AG08395 (cell line): ENCODE measurements at regions not wholly inside any gene's neighbourhood (a gene's known extent, or its start where the extent isn't known, plus 50 kb on each side); places are given as distances from the start of the nearest gene placed in this dataset.
"Not testable (repeated sequence)": the region's sequence is repeated elsewhere in the genome, so short reads cannot be mapped to it uniquely, and the experiment has no call there.

Source experiments
- DNase-seq: peaks from one replicate; pipeline ENCODE4 v3.0.0; 2012; ENCODE audit warnings: mixed read lengths, low spot score

DNA sequence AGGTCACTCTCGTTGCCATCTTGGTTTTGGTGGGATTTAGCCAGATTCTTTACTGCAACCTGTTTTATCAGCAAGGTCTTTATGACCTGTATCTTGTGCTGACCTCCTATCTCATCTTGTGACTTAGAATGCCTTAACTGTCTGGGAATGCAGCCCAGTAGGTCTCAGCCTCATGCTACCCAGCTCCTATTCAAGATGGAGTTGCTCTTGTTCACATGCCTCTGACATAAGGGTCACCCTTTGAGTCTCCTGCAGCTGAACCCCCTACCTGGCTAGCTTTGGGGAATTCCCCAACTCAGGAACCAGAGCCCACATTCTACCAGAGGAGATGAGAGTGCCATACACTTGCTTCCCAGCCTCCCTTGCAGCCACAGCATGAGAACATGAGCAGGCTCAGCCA is 123.0 kb upstream of the ARHGEF3 start:
- not testable (repeated sequence) for DNase-seq

DNA sequence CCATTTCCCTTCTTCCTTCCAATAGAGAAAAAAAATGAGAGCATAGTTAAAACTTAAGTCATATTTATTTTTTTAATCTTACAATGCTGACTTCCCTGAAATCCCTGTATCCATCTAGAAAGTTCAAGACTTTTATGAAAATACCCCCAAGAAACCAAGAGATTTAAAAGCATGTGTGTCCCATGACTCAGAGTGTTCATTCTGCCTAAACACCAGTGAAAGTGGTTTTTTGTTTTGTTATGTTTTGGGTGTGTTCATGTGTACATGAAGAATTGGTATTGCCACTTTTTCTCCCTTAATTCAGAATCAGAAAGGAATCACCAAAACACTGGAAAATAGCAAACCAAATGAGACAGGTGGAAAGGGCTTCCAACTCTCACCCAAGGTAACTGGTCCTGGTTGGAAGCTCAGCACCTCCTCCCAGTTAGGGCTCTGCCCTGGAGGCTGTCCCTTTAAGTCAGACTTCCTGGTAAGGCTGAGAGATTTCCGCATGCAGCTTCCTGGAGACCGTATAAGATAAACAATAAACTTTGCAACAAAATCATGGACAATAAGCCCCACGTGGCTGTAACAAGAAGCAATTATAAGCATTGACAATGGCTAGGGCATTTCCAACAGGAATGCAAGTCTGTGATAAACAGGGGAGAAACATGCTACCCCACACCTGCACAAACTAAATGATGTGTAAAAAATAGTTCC is 121.9 kb upstream of the ARHGEF3 start:
- peak; percentile 21 for DNase-seq

DNA sequence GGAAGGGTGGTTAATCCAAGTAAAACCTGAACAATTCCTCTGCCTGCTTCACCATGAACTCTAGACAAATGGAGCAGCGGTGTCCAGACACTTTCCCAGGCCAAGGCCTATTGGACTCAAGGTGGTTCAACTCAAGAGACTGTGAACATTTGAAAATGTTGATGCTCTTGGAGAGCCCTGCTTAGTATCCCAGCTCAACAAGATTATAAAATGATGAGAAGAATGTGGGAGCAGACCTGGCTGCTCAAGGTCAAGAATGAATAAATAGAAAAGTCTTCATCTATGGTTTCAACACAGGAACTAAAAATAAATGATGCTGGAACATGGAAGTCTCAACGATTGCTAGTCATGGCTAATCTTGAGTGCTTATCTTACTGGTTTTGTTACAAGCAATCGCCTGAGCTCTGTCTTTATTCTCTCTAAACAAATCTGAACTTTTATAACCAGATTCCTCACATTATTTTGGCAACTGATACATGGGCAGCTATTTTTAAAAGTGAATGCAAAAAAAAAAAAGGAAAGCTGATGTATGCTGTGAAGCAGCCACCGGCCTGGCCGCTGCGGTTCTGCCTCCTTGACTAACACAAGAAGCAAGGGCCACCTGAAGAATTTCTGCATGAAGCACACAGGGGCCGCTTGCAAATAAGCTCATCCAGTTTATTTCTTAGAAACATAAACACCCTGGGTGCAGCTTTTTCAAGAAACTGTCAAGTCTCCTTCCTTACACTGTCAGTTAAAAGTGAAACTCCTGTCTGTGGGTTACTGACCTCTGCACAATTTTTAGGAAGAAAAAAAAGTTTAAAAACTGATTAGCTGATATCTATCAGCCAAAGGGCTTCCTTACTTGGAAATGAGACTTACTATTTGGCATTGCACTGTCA is 120.1 kb upstream of the ARHGEF3 start:
- no peak for DNase-seq

DNA sequence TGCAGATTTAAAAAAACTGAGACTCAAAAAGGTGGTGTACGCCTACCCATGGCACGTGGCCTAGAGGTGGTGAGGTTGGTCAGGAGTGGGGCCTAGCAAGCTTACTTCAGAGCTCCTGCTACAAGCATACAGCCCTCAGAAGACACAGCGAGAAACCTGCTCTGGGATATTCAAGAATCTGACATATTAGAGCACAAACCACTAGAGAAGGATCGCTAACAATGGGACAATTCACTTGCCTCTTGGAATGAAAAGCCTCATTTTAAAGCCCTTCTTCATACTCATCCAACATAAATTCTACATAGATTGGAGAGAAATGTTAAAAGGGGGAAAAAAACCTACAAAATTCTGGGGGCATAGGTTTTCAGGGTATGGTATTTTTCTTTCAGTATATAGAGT is 118.0 kb upstream of the ARHGEF3 start:
- no peak for DNase-seq

DNA sequence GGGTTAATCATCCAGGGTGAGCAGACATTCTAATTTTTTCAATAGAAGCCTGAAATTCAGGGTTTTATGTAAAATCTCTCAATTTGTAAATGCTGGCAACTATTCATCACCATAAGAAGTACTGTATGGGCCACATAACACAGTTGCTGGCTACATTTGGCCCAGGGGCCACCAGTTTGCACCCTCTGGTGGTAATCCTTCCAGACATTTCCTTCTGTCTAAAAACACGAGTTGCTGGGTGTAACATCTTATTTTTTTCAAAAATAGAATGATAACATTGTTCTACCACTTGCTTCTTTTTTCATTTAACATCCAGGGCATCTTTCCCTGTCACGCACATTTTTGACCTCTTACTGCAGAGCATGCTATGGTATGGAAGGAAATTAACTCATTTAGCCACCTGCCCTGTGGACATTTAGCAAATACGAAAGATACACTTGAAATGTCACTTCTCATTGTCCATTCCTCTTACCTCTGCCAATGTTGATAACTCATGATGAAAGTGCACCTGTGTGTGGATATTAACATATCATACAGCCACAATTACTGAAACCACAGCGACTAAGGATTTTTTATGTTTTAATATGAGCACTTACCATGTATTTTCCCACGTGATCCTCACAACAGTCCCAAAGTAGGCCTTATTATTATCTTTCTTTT is 117.5 kb upstream of the ARHGEF3 start:
- DNase-seq = no peak

DNA sequence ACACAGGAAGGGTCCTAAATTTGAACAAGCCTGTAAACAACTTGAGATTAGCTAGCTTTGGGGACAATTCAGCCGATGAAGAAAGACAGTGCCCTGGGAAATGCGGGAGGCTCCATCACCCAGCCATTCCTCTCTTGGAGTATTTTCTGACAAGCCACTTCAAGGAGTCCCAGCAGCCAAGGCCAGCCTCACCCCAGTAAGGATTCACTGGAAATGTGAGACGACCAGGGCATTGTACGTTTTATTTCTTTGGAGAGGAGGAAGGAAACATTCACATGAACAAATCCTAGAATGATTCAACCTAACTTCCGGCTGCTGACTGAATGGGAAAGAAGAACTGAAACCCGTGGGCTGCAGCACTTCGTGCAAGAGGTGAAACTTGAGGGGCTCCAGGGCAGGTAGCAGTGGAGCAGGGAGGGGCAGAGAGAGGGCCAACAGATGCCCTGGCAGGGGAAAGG is 116.4 kb upstream of the ARHGEF3 start:
- DNase-seq = no peak

DNA sequence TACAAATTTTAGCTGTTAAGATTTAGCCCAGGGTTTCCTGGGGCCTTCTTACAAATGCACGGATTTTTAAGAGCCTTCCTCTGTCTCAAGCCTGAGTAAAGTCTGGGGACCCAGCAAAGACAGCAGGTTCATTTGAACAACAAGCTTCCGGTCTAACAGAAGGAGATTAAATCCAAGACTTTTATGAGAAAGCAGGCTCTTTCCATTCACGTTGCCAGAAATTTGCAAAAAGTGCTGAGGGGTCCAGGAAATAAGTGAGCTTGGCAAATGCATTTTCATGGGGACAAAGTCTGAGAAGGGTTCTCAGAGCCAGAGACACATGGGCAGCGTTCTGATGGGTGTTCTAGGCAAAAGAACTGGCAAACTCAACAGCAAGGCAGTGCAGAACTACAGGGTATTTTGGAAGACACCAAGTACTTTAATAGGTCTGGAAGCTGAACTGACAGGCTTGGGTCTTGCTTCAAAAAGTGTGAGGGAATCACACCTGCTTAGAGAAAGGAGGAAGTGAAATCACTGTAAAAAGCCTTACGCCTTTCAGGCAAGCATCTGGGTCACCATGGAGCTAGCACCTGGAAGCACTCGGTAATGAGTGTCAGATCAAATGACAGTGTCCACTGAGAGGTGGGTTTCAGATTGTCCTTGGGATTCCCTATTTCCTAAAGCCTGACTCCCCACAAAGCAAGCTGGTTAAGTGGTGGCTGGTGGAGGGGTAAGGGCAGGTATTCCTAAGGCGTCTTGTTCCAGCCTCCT is 115.8 kb upstream of the ARHGEF3 start:
- DNase-seq = no peak

DNA sequence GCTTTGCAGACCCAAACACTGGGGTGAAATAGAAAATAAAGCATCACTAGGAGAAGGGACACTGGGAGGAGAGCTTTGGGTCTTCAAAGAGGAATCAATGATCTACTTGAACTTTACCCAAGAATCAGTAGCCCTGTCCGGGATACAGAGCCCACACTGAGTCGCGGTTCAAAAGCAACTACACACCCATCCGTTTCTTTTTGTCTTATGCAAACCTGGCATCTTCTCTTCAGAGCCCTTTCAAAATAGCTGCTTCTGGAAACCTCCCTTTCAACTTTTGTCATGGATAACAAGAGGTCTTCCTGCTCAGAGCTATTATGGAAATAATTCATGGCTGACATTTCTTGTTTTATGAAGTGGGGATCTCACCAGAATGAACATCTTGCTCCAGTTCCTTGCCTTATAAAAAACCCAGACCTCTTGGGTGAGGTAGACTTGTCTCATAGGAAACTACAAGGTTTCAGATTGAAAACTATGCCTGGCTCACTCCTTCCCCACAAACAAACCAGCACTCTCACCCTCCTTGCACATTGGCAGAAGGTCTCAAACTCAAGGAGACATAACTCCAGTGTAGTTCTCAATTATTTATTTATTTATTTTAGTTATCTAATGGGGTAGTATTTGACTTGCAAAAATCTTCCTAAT is 115.1 kb upstream of the ARHGEF3 start:
- DNase-seq = no peak

DNA sequence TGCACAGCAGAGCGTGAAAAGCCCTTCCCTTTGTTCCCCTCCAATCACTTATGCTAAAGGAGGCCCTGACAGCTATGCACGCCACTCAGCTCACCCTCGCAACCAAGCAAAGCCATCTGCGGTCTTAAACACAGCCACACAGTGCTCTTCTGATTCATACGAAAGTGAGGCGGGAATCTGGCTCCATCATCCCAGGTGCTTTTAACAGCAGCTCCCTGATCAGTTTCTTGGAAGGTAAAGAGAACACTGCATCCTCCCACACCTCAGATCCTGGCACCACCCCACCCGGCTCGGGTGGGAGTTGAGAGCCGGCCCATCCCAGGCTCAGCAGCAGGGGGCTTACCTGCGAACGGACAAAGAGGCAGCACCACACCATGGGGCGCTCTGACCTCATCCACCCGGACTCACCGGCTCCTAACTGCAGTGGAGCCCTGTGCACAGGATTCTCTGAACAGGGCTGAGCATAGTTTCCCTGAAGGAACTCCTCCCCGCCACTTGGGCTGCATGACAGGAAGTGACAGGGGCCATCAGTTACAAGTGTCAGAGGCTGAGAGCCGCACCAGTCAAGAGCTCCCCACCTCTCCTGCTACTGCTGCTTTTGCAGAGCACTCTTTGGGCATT is 114.3 kb upstream of the ARHGEF3 start:
- DNase-seq = no peak

DNA sequence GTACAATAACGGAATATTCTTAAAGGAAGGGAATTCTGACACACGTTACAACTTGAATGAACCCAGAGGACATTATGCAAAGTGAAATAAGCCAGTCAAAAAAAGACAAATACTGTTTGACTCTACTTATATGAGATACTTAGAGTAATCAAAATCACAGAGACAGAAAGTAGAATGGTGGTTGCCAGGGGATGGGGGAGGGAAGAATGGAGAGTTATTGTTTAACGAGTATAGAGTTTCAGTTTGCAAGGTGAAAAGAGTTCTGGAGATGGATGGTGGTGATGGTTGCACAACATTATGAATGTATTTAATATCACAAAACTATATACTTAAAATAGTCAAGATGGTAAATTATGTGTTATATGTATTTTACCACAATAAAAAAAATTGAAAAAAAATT is 112.9 kb upstream of the ARHGEF3 start:
- no peak for DNase-seq

DNA sequence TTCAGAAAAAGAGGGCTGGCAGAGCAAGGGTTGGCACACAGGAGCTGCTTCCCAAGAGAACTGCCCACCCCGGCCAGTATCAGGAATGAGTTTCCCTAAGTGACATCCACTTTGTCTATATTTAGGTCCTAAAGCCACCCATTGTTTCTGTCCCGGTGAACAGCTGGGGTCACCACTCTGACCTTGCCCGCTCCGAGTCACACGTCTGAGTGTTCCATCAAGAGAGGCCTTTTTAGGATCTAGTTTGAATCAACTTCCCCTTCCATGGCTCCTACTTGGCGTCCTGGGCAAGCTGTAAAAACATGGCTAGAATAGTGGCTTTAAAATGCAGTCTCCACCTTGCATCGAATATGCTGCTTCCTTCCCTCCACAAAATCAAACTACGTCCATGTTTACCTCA is 109.6 kb upstream of the ARHGEF3 start:
- DNase-seq = no peak

DNA sequence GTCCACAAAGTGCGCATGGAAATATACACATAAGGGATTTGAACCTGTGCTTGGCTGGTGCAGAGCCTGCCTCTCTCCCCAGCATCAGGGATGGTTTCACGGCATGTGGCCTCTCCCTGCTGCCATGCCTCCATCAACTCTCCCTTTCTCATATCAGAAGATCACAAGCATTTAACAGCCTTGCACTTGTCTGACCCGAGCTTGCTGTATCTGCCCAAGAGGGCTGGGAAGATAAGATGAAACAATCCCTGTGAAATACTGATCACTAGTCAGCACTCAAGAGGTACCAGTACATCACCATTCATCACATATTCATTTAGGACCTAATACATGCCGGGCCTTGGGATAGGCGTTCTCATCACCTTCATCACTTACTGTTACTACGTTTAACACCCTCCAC is 107.6 kb upstream of the ARHGEF3 start:
- DNase-seq = no peak

DNA sequence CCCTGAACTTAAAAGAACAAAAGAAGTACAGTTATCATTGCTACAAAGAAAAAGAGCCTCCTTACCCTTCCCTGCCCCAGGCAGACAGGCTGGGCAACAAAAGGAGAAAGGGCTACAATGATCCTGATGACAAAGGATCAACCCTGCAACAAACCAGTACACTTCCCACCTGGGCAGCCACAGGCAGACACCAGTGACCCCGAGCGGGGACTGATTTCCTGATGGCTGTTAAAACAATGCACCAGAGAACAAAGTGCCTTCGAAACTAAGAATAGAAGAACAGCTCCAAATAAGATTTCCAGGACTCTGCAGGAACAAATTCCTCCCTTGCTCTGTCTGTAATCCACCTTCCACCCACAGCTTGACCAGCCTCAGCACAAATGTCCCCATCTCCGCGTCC is 106.3 kb upstream of the ARHGEF3 start:
- DNase-seq = no peak

DNA sequence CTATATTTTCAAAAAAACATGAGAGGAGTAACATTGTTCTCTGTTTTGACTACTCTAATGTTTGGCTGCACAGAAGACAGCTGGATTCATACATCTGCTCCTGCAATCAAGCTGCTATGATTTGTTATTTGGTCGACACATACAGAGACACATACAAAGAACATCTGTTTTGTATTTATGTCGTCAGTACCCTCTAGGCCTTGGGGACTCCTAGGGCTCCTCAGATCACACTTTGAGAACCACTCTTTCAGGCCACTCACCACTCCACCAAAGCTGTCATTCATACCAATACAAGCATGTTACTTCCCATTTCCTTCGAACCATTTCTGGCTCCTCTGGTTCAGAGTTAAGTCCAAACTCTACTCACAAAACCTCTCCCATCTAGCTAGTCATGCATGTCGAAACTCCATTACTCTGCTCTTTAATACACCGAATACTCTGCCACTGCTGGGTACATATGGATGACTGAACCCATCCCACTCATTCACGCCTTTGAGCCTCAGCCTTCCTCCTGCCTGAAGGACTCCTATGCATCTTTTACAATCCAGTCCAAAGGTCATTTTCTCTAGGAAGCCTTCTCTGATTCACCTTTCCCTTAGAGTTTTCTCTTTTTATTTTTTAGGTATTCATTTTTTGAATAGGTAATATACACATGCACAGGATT is 102.9 kb upstream of the ARHGEF3 start:
- DNase-seq = no peak

DNA sequence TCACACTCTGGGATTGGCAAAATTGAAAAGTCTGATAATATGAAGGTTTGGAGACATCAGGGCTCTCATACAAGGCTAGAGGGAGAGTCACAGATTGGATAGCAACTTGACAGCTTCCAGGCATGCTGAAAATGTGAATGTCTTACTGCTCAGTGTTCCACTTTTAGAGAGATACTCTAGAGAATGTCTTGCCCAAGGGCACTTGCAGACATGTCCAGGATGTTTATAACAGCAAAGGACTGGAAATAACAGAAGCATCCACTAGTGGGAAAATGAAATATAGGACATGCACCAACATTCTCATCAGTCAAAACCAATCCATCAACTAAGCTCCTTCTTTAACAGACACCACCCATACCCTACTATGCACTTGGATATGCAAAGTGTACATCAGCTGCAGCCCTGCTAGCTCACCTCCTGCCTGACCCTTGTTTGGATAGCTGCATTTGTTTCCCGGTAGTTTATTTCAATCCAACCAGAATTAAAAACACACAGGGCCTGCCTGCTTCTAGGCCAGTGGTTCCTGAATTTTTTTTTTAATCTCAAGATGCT is 101.6 kb upstream of the ARHGEF3 start:
- no peak for DNase-seq

DNA sequence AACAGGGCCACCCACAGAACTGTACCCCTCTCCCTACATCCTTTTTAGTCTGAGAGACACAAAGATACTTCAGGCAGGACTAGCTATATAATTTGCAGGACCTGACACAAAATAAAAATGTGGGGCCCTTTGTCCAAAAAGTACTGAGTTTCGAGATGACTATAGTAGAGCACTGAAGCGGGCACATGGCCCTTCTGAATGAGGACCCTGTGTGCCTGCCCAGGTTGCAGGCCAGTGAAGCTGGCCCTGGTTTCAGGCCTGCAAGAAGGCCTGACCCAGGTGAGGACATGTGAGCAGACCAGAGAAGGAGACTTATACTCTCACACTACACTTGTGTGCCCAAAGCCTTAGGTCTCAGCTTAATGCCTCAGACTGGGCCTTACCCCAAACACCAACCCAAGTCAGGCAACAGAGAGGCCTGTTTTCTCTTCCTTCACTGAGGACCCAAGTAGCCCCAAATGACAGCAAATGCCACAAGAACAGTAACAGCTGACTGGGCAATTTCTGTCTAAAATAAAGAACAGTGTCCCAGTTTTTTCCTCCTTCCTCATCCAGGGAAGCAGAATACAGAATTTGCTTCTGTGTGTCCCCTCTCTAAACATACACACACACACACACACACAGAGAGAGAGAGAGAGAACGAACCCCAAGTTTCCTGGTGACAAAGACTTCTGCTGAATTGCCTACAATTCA is 100.9 kb upstream of the ARHGEF3 start:
- DNase-seq = no peak

DNA sequence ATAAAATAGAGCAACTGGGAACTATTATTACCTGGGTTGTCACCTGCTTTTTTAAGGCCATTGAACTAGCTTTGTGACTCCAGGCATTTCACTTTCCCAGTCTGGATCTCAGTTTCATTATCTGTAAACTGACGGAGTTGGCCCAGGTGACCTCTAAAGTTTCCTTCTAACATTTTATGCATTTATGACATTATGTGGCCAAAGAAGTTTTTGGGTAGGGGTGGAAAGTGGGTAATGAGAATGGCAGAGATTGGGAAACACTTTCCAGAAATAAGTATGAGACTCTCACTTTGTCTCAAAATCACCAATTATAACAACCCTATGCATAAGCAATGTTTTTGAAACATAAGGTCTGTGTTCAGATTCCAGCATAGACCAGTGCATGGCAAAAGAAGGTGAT is 99.1 kb upstream of the ARHGEF3 start:
- DNase-seq = no peak

DNA sequence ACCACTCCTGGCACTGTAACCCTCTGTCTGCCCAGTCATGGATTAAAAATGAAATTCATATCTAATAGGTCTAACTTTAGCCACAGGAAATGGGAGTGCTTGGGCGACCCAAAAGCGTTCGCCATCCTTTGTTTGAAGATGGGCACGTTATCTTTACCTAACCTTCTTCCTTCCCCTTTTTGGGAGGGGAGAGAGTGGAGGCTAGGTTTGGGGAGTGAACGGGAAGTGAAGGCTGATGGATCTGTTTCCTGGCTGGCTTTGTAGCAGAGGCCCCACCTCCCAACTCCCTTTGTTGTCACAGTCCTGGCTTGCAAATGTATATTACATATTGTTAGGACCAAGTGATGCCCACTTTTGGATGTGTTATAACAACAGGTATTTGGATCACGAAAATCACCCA is 98.1 kb upstream of the ARHGEF3 start:
- DNase-seq = no peak

DNA sequence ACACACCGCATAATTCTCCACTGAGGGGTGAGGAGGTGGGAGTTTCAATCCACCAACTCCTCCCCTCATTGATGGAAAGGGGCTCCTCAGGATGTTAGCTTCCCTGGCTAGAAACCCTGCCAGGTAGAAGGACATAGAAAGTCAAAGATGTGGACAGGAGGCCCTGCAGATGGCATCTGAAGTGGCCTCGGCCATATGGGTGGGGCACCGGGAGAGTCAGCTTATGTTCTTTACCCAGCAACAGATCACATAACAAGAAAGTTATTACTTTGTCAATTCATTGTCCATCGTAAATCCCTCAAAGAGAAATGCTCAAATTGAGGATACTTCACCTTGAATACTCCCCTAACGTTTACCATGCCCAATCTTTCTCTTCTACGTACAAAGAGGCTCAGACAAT is 97.3 kb upstream of the ARHGEF3 start:
- no peak for DNase-seq

DNA sequence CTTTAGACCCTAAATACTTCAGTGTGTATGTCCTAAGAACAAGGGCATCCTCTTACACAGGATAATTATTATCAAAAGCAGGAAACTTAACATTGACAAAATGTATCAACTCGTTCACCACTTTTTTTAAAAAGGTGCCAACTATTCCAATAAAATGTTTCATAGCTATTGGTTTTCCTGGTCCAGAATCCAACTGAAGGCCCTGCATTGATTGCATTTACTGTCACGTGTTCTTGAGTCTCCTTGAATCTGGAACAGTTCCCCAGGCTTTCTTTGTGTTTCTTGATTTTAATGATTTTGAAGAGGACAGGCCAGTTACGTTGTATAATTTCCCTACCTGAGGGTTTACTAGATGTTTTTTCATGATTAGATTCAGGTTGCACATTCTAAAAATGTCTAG is 94.6 kb upstream of the ARHGEF3 start:
- DNase-seq = no peak
